ENCODE measurements at regions not wholly inside any gene's neighbourhood (a gene's known extent, or its start where the extent isn't known, plus 50 kb on each side); places are given as distances from the start of the nearest gene placed in this dataset.

GRCh38 chr10:70998086-70998485, 109.7 kb upstream of the PCBD1 start:
- no peak for TF ChIP-seq MAX (IDR thresholded peaks at IDR 0.05)
- TF ChIP-seq NFIC (IDR thresholded peaks at IDR 0.05) = no peak
- TF ChIP-seq TAF1 (IDR thresholded peaks at IDR 0.05; ENCODE audit: low read depth) = no peak
- no peak for TF ChIP-seq EP300 (IDR thresholded peaks at IDR 0.05; ENCODE audit: borderline replicate concordance)
- TF ChIP-seq REST (IDR thresholded peaks at IDR 0.05; ENCODE audit: low read depth) = no peak
- TF ChIP-seq RAD21 (IDR thresholded peaks at IDR 0.05; ENCODE audit: low read depth) = no peak
- no peak for TF ChIP-seq CEBPB (IDR thresholded peaks at IDR 0.05)
- TF ChIP-seq ZBTB7A (IDR thresholded peaks at IDR 0.05; ENCODE audit: low read depth) = no peak
- no peak for TF ChIP-seq EGR1 (IDR thresholded peaks at IDR 0.05)
- TF ChIP-seq TCF12 (IDR thresholded peaks at IDR 0.05; ENCODE audit: low read depth) = no peak
- TF ChIP-seq YY1 (IDR thresholded peaks at IDR 0.05; ENCODE audit: low read depth) = no peak

All from Ishikawa (cell line).